Activated naive CD8-positive, alpha-beta T cell treated with anti-CD3 and anti-CD28 coated beads, Interleukin-2, amount 10 ng/mL, durations not matched to agents 7 days and 5 days (primary cell): ENCODE measurements at regions not wholly inside any gene's neighbourhood (a gene's known extent, or its start where the extent isn't known, plus 50 kb on each side); places are given as distances from the start of the nearest gene placed in this dataset.
"Not testable (repeated sequence)": the region's sequence is repeated elsewhere in the genome, so short reads cannot be mapped to it uniquely, and the experiment has no call there.

Experiments
- ATAC-seq: fragments of 150-1000 bp; cut with Tn5 transposase; one replicate; pipeline ENCODE4 v1.10.0; 2021; ENCODE audit warnings: low read depth, moderate library complexity
- POLR2A ChIA-PET: fragments of 350-600 bp; sonication (Branson Sonifier 250); formaldehyde crosslinking; loops from one replicate; lab custom pipeline; 2021; ENCODE audit warnings: antibody characterized with exemption; lab: Charles Lee
- DNase-seq: peaks from one replicate; pipeline ENCODE4 v3.0.0; 2021
- H3K27ac Mint-ChIP-seq: one replicate; pipeline ENCODE4 v1.8.0; 2022; ENCODE audit warnings: mild to moderate bottlenecking, mixed read lengths
- H3K27me3 Mint-ChIP-seq: one replicate; pipeline ENCODE4 v1.8.0; 2022; ENCODE audit warnings: mild to moderate bottlenecking, moderate library complexity, mixed read lengths
- H3K36me3 Mint-ChIP-seq: one replicate; pipeline ENCODE4 v1.8.0; 2021; ENCODE audit warnings: mild to moderate bottlenecking, mixed read lengths
- H3K4me1 Mint-ChIP-seq: one replicate; pipeline ENCODE4 v1.8.0; 2021; ENCODE audit warnings: mixed read lengths
- H3K4me3 Mint-ChIP-seq: one replicate; pipeline ENCODE4 v1.8.0; 2022; ENCODE audit warnings: mild to moderate bottlenecking, moderate library complexity, mixed read lengths
- H3K9me3 Mint-ChIP-seq: one replicate; pipeline ENCODE4 v1.8.0; 2021; ENCODE audit warnings: mixed read lengths

DNA sequence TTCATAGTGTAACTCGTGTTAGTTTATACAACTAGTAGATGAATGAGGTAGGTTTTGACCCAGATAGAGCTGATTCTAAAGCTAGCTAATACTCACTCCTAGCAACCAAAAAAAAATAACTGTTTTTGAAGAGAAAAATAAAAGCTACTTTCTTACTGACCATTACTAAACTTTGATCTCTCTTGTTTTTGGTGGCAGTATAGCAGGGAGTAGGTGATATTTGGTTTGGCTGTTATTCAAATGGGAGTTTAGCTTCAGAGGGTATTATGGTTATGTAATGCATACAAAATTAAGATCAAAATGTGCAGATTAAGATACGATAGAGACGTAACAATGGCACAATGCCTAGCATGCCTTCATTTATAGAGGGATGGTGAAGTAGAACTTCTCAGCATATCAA lies 1104.5 kb downstream of the PCDH19 start:
- Mint-ChIP-seq H3K27me3 (no peaks in the 10 kb centered on the region), H3K4me1 (no peaks in the 10 kb centered on the region), H3K27ac (no peak overlapping the region), H3K9me3 (no peaks in the 10 kb centered on the region), H3K36me3 (no peaks in the 10 kb centered on the region), H3K4me3 (no peak overlapping the region)
- no peak for ATAC-seq
- DNase-seq = no peak
- POLR2A ChIA-PET = no interaction called here

GRCh38 chrX:99301990-99302389 lies 1108.1 kb downstream of the PCDH19 start:
- POLR2A ChIA-PET = no interaction called here
- Mint-ChIP-seq H3K4me3 (no peak overlapping the region), H3K9me3 (no peaks in the 10 kb centered on the region), H3K27ac (no peak overlapping the region), H3K36me3 (no peaks in the 10 kb centered on the region), H3K4me1 (no peaks in the 10 kb centered on the region), H3K27me3 (no peaks in the 10 kb centered on the region)
- DNase-seq (no peak), ATAC-seq (no peak)

GRCh38 chrX:99271641-99272040 lies 1138.4 kb downstream of the PCDH19 start:
- Mint-ChIP-seq H3K9me3 (peaks cover 1% of the 10 kb centered on the region), H3K4me1 (no peaks in the 10 kb centered on the region), H3K36me3 (no peaks in the 10 kb centered on the region), H3K4me3 (no peak overlapping the region), H3K27ac (no peak overlapping the region), H3K27me3 (no peaks in the 10 kb centered on the region)
- POLR2A ChIA-PET = no interaction called here
- ATAC-seq = no peak
- no peak for DNase-seq

GRCh38 chrX:99266255-99266654 lies 1143.8 kb downstream of the PCDH19 start:
- POLR2A ChIA-PET = no interaction called here
- H3K9me3 Mint-ChIP-seq = peaks cover 1% of the 10 kb centered on the region
- ATAC-seq = no peak
- no peaks in the 10 kb centered on the region for H3K27me3 Mint-ChIP-seq
- H3K27ac Mint-ChIP-seq = no peak overlapping the region
- no peak overlapping the region for H3K4me3 Mint-ChIP-seq
- H3K4me1 Mint-ChIP-seq = no peaks in the 10 kb centered on the region
- DNase-seq = no peak
- no peaks in the 10 kb centered on the region for H3K36me3 Mint-ChIP-seq

DNA sequence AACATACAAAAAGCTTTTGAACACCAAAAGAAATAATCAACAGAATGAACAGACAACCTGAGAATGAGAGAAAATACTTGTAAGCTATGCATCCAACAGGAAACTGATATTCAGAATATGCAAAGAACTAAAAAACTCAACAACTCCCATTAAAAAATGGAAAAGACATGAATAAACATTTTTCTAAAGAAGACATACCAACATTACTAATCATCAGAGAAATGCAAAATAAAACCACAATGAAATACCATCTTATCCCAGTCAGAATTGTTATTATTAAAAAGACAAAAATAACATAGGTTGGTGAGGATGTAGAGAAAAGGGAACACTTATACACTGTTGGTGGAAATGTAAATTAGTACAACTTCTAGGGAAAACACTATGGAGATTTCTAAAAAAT lies 1161.9 kb downstream of the PCDH19 start:
- POLR2A ChIA-PET = no interaction called here
- no peak for ATAC-seq
- no peaks in the 10 kb centered on the region for H3K4me1 Mint-ChIP-seq

DNA sequence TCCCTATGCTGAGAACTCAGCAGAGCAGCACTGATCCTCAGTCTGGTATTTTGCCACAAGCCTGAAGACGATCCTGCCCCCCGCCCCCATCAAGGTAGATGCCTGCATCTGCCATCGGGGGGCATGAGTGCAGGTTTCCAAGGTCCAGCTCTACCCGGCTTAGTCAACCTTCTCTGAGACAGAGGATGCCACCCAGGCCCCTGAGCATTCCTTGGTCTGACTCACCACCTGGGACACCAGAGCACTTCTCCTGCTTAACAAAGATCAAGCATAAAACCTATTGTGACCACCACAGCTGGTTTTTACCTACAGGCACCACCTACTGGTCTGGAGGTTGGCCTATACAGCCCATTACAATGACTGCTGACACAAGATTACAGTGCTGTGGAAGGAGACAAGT lies 1168.1 kb downstream of the PCDH19 start:
- no peaks in the 10 kb centered on the region for H3K4me1 Mint-ChIP-seq
- no peaks in the 10 kb centered on the region for H3K36me3 Mint-ChIP-seq
- H3K9me3 Mint-ChIP-seq = no peaks in the 10 kb centered on the region
- POLR2A ChIA-PET = no interaction called here
- ATAC-seq (no peak), DNase-seq (no peak)
- H3K4me3 Mint-ChIP-seq = no peak overlapping the region
- H3K27ac Mint-ChIP-seq = no peak overlapping the region
- H3K27me3 Mint-ChIP-seq = no peaks in the 10 kb centered on the region

More for the DNA sequence above, 1161.9 kb downstream of the PCDH19 start:
- no peaks in the 10 kb centered on the region for H3K9me3 Mint-ChIP-seq
- DNase-seq = no peak
- no peak overlapping the region for H3K27ac Mint-ChIP-seq
- H3K36me3 Mint-ChIP-seq = no peaks in the 10 kb centered on the region
- no peak overlapping the region for H3K4me3 Mint-ChIP-seq
- H3K27me3 Mint-ChIP-seq = no peaks in the 10 kb centered on the region

DNA sequence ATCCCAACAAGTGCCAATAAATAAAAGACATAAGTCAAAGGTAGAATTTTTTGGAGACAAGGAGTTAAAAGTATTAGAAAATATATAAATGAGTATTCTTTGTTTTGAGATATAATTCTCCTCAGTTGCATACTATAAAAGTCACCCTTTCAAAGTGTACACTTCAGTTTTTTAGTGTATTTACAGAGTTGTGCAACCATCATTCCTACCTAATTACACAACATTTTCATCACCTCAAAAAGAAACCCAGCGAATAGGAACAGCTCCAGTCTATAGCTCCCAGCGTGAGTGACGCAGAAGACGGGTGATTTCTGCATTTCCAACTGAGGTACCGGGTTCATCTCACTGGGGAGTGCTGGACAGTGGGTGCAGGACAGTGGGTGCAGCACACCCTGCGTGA lies 1175.7 kb downstream of the PCDH19 start:
- H3K4me1 Mint-ChIP-seq, DNase-seq, H3K27me3 Mint-ChIP-seq, H3K27ac Mint-ChIP-seq, ATAC-seq, H3K4me3 Mint-ChIP-seq, POLR2A ChIA-PET, H3K9me3 Mint-ChIP-seq, H3K36me3 Mint-ChIP-seq: not testable (repeated sequence)

GRCh38 chrX:99192421-99192820 lies 1217.7 kb downstream of the PCDH19 start:
- POLR2A ChIA-PET = no interaction called here
- H3K27ac Mint-ChIP-seq = no peak overlapping the region
- no peaks in the 10 kb centered on the region for H3K9me3 Mint-ChIP-seq
- ATAC-seq (no peak), DNase-seq (no peak)
- H3K4me3 Mint-ChIP-seq = no peak overlapping the region
- H3K36me3 Mint-ChIP-seq = no peaks in the 10 kb centered on the region
- H3K4me1 Mint-ChIP-seq = no peaks in the 10 kb centered on the region
- H3K27me3 Mint-ChIP-seq = no peaks in the 10 kb centered on the region

DNA sequence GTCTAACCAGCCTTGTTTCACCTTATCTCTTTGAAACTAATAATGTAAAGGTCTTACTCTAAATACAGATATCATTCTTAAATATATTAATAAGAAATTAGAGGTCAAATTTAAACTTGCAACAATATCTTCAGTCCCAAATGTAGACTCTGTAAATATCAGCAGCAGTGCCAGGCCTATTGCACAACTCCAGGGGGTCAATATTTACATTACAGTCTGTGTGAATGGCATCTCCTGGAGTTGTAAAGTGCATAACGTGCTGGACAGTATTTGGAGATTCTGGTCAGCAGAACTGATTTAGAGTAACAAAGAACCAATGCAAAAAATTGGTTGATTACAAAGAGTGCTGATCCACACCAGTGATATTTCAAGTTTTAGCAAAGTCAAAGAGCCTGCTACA lies 1225.9 kb downstream of the PCDH19 start:
- ATAC-seq (no peak), DNase-seq (no peak)
- H3K4me3 Mint-ChIP-seq = no peak overlapping the region
- no peaks in the 10 kb centered on the region for H3K9me3 Mint-ChIP-seq
- no peaks in the 10 kb centered on the region for H3K36me3 Mint-ChIP-seq
- POLR2A ChIA-PET = no interaction called here
- H3K4me1 Mint-ChIP-seq = no peaks in the 10 kb centered on the region
- no peaks in the 10 kb centered on the region for H3K27me3 Mint-ChIP-seq
- no peak overlapping the region for H3K27ac Mint-ChIP-seq

DNA sequence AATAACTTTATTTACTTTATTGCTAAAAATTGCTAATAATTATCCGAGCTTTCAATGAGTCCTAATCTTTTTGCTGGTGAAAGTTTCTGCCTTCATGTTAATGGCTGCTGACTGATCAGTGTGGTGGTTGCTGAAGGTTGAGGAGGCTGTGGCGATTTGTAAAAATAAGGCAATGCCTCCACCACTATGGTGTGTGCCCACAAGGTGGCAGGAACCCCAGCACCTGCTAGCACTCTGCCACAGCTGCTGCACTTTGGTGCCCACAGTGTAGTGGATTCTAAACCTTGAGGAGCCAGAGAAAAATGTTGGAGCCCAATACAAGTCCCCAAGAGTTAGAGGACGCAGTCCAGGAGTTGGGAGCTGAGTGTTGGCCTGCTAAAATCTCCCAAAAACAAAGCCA lies 1237.1 kb downstream of the PCDH19 start:
- H3K27ac Mint-ChIP-seq = no peak overlapping the region
- POLR2A ChIA-PET = no interaction called here
- H3K4me3 Mint-ChIP-seq = no peak overlapping the region
- ATAC-seq (no peak), DNase-seq (no peak)
- H3K4me1 Mint-ChIP-seq = no peaks in the 10 kb centered on the region
- no peaks in the 10 kb centered on the region for H3K27me3 Mint-ChIP-seq
- H3K9me3 Mint-ChIP-seq = no peaks in the 10 kb centered on the region
- no peaks in the 10 kb centered on the region for H3K36me3 Mint-ChIP-seq

GRCh38 chrX:99142745-99143144 lies 1267.3 kb downstream of the PCDH19 start:
- Mint-ChIP-seq H3K4me3 (no peak overlapping the region), H3K4me1 (no peaks in the 10 kb centered on the region), H3K36me3 (no peaks in the 10 kb centered on the region), H3K27me3 (no peaks in the 10 kb centered on the region), H3K27ac (no peak overlapping the region), H3K9me3 (no peaks in the 10 kb centered on the region)
- POLR2A ChIA-PET = no interaction called here
- ATAC-seq (no peak), DNase-seq (no peak)

- POLR2A ChIA-PET = no interaction called here
- H3K4me1 Mint-ChIP-seq = no peaks in the 10 kb centered on the region
- DNase-seq (no peak), ATAC-seq (no peak)
- H3K27ac Mint-ChIP-seq = no peak overlapping the region
- H3K4me3 Mint-ChIP-seq = no peak overlapping the region
- H3K27me3 Mint-ChIP-seq = no peaks in the 10 kb centered on the region
- H3K9me3 Mint-ChIP-seq = no peaks in the 10 kb centered on the region
- H3K36me3 Mint-ChIP-seq = no peaks in the 10 kb centered on the region
Measured at GRCh38 chrX:99137488-99137887, 1272.6 kb downstream of the PCDH19 start.

DNA sequence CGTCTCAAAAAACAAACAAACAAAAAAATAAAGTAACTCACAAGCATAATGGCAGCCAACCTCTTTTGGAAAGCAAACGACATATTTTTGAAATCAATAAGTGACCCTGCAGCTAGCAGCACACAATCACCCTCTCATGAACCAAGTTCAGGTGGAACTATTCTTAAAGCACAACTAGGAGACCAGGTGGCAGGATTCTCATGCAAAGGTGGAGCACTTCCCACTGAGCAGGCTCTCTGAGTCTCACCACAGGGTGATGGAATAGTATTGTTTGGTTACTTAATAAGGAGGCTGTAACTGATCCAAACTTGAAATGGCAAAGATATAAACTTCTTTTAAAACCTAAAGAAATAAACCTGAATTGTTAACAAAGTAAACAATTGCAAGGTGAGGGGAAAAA lies 1293.1 kb downstream of the PCDH19 start:
- ATAC-seq (no peak), DNase-seq (no peak)
- Mint-ChIP-seq H3K36me3 (no peaks in the 10 kb centered on the region), H3K4me1 (no peaks in the 10 kb centered on the region), H3K4me3 (no peak overlapping the region), H3K9me3 (no peaks in the 10 kb centered on the region), H3K27me3 (no peaks in the 10 kb centered on the region), H3K27ac (no peak overlapping the region)
- POLR2A ChIA-PET = no interaction called here

- H3K27me3 Mint-ChIP-seq = no peaks in the 10 kb centered on the region
- H3K36me3 Mint-ChIP-seq = no peaks in the 10 kb centered on the region
- ATAC-seq (no peak), DNase-seq (no peak)
- H3K27ac Mint-ChIP-seq = no peak overlapping the region
- H3K9me3 Mint-ChIP-seq = peaks cover 3% of the 10 kb centered on the region
- H3K4me3 Mint-ChIP-seq = no peak overlapping the region
- POLR2A ChIA-PET = no interaction called here
- H3K4me1 Mint-ChIP-seq = no peaks in the 10 kb centered on the region
Measured at GRCh38 chrX:99095965-99096635, 1314.0 kb downstream of the PCDH19 start.

DNA sequence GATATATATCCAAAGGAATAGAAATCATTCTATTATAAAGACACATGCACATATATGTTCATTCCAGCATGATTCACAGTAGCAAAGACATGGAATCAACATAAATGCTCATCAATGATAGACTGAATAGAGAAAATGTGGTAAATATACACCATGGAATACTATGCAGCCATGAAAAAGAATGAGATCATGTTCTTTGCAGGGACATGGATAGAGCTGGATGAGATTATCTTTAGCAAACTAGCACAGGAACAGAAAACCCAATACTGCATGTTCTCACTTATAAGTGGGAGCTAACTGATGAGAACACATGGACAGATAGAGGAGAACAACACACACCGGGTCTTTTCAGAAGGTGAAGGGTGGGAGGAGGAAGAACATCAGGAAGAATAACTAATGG lies 1318.6 kb downstream of the PCDH19 start:
- Mint-ChIP-seq H3K4me1 (no peaks in the 10 kb centered on the region), H3K36me3 (no peaks in the 10 kb centered on the region), H3K9me3 (peaks cover 6% of the 10 kb centered on the region), H3K27me3 (no peaks in the 10 kb centered on the region), H3K27ac (no peak overlapping the region), H3K4me3 (no peak overlapping the region)
- no peak for DNase-seq
- POLR2A ChIA-PET = no interaction called here
- no peak for ATAC-seq
